Endodermal cell (in vitro differentiated cells): ENCODE measurements at regions not wholly inside any gene's neighbourhood (a gene's known extent, or its start where the extent isn't known, plus 50 kb on each side); places are given as distances from the start of the nearest gene placed in this dataset.

Experiments
- DNase-seq: peaks from one replicate; pipeline ENCODE4 v3.0.0-alpha.2; 2017
- H3K27ac ChIP-seq: 2 replicates; pipeline ENCODE4 v1.5.1; 2013; ENCODE audit warnings: mild to moderate bottlenecking, low read depth, low read length, moderate library complexity
- H3K27me3 ChIP-seq: 2 replicates; pipeline ENCODE4 v1.6.1; 2013; ENCODE audit warnings: mild to moderate bottlenecking, low read length, moderate library complexity; ENCODE audit not compliant: insufficient read depth, control insufficient read depth, poor library complexity, severe bottlenecking
- H3K36me3 ChIP-seq: 2 replicates; pipeline ENCODE4 v1.7.0; 2013; ENCODE audit warnings: mild to moderate bottlenecking, low read length, moderate library complexity; ENCODE audit not compliant: control insufficient read depth, insufficient read depth
- H3K4me1 ChIP-seq: one replicate; pipeline ENCODE4 v1.7.0; 2013; ENCODE audit warnings: low read length; ENCODE audit not compliant: control insufficient read depth, insufficient read depth
- H3K4me3 ChIP-seq: 2 replicates; pipeline ENCODE4 v1.5.1; 2013; ENCODE audit warnings: mild to moderate bottlenecking, low read length, moderate library complexity
- H3K9ac ChIP-seq: 2 replicates; pipeline ENCODE4 v1.6.1; 2013; ENCODE audit warnings: mild to moderate bottlenecking, low read length, moderate library complexity; ENCODE audit not compliant: poor library complexity, severe bottlenecking; ENCODE audit errors: extremely low read depth
- H3K9me3 ChIP-seq: 2 replicates; pipeline ENCODE4 v1.6.1; 2013; ENCODE audit warnings: mild to moderate bottlenecking, low read length, moderate library complexity; ENCODE audit not compliant: control insufficient read depth
- H3K27ac Mint-ChIP-seq: 2 replicates; pipeline ENCODE4 v1.8.0; 2020; ENCODE audit warnings: mixed read lengths
- H3K27me3 Mint-ChIP-seq: 2 replicates; pipeline ENCODE4 v1.8.0; 2021; ENCODE audit warnings: mild to moderate bottlenecking, mixed read lengths; ENCODE audit not compliant: insufficient read depth
- H3K36me3 Mint-ChIP-seq: 2 replicates; pipeline ENCODE4 v1.8.0; 2020; ENCODE audit warnings: low read depth, mixed read lengths
- H3K4me1 Mint-ChIP-seq: 2 replicates; pipeline ENCODE4 v1.8.0; 2020; ENCODE audit warnings: mixed read lengths
- H3K4me3 Mint-ChIP-seq: 2 replicates; pipeline ENCODE4 v1.8.0; 2020; ENCODE audit warnings: mild to moderate bottlenecking, moderate library complexity, mixed read lengths
- H3K9me3 Mint-ChIP-seq: 2 replicates; pipeline ENCODE4 v1.8.0; 2020; ENCODE audit warnings: mild to moderate bottlenecking, mixed read lengths
- WGBS, 2 experiments: methylation state at CpG; one replicate each; pipeline versions ENCODE4 v1.1.5 to v1.1.7; 2013; ENCODE audit warnings: missing lambda C conversion rate in 2 of 2, mixed read lengths in 1 of 2; ENCODE audit not compliant: insufficient coverage in 1 of 2, insufficient read length in 1 of 2; 5-methylcytosine and 5-hydroxymethylcytosine counted together
- TF ChIP-seq, protein P1 (sequence below): fragments of 200-600 bp; sonication (generic); conservative IDR thresholded peaks from 2 replicates; pipeline ENCODE4 v1.5.0; 2021; ENCODE audit warnings: antibody characterized with exemption, mild to moderate bottlenecking

DNA sequence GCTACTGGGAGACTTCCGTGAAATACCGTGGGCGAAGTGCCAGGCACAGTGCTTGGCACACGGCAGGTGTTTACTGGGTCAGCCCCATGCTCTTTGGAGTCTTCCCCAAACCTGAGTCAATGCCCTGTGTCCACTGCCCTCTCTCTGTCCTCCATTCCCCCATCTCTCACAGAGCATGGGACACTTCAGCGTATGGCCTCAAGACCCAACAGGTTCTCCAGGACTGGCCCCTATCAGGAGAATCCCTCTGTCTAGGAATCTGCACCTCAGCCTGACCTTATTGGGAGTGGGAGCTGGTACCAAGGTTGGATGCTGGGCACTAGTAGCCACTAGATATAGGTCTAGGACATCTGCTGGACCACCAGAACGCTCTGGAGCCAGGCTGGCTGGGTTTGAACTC, 67.2 kb upstream of the LMO1 start:
- H3K27me3 ChIP-seq: no peaks in the 10 kb centered on the region
- no peaks in the 10 kb centered on the region for H3K36me3 ChIP-seq
- H3K9me3 ChIP-seq: no peaks in the 10 kb centered on the region
- no peak overlapping the region for H3K9ac ChIP-seq
- no peak overlapping the region for H3K27ac ChIP-seq
- no peaks in the 10 kb centered on the region for H3K9me3 Mint-ChIP-seq
- 96 to 97% methylated on average over 6 of the region's 6 CpGs for WGBS, 2 experiments
- peaks cover 26% of the 10 kb centered on the region for H3K4me1 Mint-ChIP-seq
- no peak overlapping the region for H3K4me3 Mint-ChIP-seq
- peaks cover 11% of the 10 kb centered on the region for H3K27me3 Mint-ChIP-seq
- TF ChIP-seq, protein P1, sequence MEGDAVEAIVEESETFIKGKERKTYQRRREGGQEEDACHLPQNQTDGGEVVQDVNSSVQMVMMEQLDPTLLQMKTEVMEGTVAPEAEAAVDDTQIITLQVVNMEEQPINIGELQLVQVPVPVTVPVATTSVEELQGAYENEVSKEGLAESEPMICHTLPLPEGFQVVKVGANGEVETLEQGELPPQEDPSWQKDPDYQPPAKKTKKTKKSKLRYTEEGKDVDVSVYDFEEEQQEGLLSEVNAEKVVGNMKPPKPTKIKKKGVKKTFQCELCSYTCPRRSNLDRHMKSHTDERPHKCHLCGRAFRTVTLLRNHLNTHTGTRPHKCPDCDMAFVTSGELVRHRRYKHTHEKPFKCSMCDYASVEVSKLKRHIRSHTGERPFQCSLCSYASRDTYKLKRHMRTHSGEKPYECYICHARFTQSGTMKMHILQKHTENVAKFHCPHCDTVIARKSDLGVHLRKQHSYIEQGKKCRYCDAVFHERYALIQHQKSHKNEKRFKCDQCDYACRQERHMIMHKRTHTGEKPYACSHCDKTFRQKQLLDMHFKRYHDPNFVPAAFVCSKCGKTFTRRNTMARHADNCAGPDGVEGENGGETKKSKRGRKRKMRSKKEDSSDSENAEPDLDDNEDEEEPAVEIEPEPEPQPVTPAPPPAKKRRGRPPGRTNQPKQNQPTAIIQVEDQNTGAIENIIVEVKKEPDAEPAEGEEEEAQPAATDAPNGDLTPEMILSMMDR: no peak
- no peaks in the 10 kb centered on the region for H3K36me3 Mint-ChIP-seq
- H3K4me1 ChIP-seq: no peaks in the 10 kb centered on the region
- no peak overlapping the region for H3K27ac Mint-ChIP-seq
- DNase-seq: no peak
- no peak overlapping the region for H3K4me3 ChIP-seq

- H3K4me1 ChIP-seq: no peaks in the 10 kb centered on the region
- Mint-ChIP-seq H3K27me3 (peaks cover 11% of the 10 kb centered on the region), H3K4me1 (peaks cover 28% of the 10 kb centered on the region), H3K27ac (no peak overlapping the region), H3K36me3 (no peaks in the 10 kb centered on the region), H3K9me3 (no peaks in the 10 kb centered on the region), H3K4me3 (no peak overlapping the region)
- no peaks in the 10 kb centered on the region for H3K36me3 ChIP-seq
- no peaks in the 10 kb centered on the region for H3K27me3 ChIP-seq
- TF ChIP-seq, protein P1: no peak
- no peak overlapping the region for H3K27ac ChIP-seq
- no peak overlapping the region for H3K4me3 ChIP-seq
- H3K9ac ChIP-seq: no peak overlapping the region
- no peaks in the 10 kb centered on the region for H3K9me3 ChIP-seq
- 82 to 86% methylated on average over 4 to 10 of the region's 10 CpGs for WGBS, 2 experiments
- DNase-seq: no peak
Observed at GRCh38 chr11:8330404-8330803, 66.7 kb upstream of the LMO1 start.

DNA sequence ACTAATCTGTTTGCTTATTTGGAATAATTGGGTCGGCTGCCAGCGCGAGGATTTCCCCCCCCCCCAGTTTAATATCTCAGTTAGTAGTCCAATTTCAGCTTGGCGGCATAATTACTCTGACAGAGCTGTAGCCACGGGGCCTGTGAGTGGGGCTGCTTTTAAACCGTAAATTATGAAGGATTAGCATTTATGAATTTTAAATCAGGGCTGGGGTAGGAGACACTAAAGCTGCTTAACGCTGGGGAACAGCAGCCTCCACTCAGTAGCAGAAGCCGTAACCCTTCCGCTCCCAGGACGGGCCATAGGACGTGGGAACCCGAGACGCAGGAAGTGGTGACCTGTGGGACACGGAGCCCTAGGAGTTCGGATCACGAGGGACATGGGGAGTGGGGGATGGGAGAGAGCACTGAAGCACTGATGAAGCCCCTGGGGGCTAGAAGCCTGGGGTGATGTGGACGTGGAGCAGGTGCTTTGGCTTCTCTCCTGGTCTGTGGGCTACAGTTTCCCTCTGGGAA, 66.2 kb upstream of the LMO1 start:
- Histone ChIP-seq H3K27ac (peak overlapping the region; percentile 38), H3K27me3 (no peaks in the 10 kb centered on the region), H3K4me1 (no peaks in the 10 kb centered on the region), H3K9me3 (no peaks in the 10 kb centered on the region), H3K36me3 (no peaks in the 10 kb centered on the region), H3K4me3 (no peak overlapping the region), H3K9ac (no peak overlapping the region)
- Mint-ChIP-seq H3K27me3 (peaks cover 11% of the 10 kb centered on the region), H3K9me3 (no peaks in the 10 kb centered on the region), H3K27ac (no peak overlapping the region), H3K4me1 (peaks cover 28% of the 10 kb centered on the region), H3K36me3 (no peaks in the 10 kb centered on the region), H3K4me3 (no peak overlapping the region)
- TF ChIP-seq, protein P1: no peak
- WGBS, 2 experiments: 68 to 74% methylated on average over 13 to 17 of the region's 17 CpGs
- DNase-seq: peak; percentile 73
